Nephron progenitor cell (in vitro differentiated cells): ENCODE measurements at regions not wholly inside any gene's neighbourhood (a gene's known extent, or its start where the extent isn't known, plus 50 kb on each side); places are given as distances from the start of the nearest gene placed in this dataset.
A peak's percentile ranks its signal among the peaks of the same experiment; 100 is the strongest.

ENCODE experiments used
- DNase-seq: peaks from one replicate; pipeline ENCODE4 v3.0.0; 2021
- H3K27ac Mint-ChIP-seq: 2 replicates; pipeline ENCODE4 v1.8.0; 2021; ENCODE audit warnings: mild to moderate bottlenecking, moderate library complexity, mixed read lengths
- H3K27me3 Mint-ChIP-seq: 2 replicates; pipeline ENCODE4 v1.8.0; 2021; ENCODE audit warnings: mild to moderate bottlenecking, low read depth, mixed read lengths; ENCODE audit not compliant: poor library complexity
- H3K36me3 Mint-ChIP-seq: 2 replicates; pipeline ENCODE4 v1.8.0; 2021; ENCODE audit warnings: low read depth, mixed read lengths
- H3K4me1 Mint-ChIP-seq: 2 replicates; pipeline ENCODE4 v1.8.0; 2021; ENCODE audit warnings: mixed read lengths
- H3K4me3 Mint-ChIP-seq: 2 replicates; pipeline ENCODE4 v1.8.0; 2021; ENCODE audit warnings: mild to moderate bottlenecking, moderate library complexity, mixed read lengths
- H3K9me3 Mint-ChIP-seq: 2 replicates; pipeline ENCODE4 v1.8.0; 2021; ENCODE audit warnings: mild to moderate bottlenecking, moderate library complexity, mixed read lengths
- TF ChIP-seq, protein P1 (sequence below): fragments of 200-600 bp; sonication (generic); IDR thresholded peaks from 2 replicates; pipeline ENCODE4 v1.5.0; 2021; ENCODE audit warnings: antibody characterized with exemption

DNA sequence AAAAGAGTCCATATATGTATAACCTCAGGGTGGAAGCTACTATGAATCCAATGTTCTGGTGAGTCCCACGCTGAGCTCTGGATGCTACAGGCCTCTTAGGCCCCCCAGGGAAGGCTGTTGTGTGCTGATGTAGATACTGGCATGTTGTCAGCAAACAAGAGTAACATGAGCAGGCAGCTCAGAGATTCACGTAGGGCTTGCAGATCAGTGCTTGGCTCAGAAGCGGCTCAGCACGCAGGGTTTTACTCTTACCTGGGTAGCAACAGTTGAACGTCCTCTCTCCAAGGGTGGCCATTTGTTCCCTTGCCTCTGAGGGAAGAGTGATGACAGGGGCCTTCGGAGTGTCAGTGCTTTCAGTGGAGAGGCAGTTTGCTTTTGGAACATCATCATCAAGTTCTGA lies 93.4 kb downstream of the ZFP64 start:
- DNase-seq: no peak
- Mint-ChIP-seq H3K27me3 (peaks cover 11% of the 10 kb centered on the region), H3K4me3 (no peak overlapping the region), H3K9me3 (no peaks in the 10 kb centered on the region), H3K36me3 (peaks cover 32% of the 10 kb centered on the region), H3K27ac (no peak overlapping the region), H3K4me1 (peaks cover 41% of the 10 kb centered on the region)
- TF ChIP-seq, protein P1, sequence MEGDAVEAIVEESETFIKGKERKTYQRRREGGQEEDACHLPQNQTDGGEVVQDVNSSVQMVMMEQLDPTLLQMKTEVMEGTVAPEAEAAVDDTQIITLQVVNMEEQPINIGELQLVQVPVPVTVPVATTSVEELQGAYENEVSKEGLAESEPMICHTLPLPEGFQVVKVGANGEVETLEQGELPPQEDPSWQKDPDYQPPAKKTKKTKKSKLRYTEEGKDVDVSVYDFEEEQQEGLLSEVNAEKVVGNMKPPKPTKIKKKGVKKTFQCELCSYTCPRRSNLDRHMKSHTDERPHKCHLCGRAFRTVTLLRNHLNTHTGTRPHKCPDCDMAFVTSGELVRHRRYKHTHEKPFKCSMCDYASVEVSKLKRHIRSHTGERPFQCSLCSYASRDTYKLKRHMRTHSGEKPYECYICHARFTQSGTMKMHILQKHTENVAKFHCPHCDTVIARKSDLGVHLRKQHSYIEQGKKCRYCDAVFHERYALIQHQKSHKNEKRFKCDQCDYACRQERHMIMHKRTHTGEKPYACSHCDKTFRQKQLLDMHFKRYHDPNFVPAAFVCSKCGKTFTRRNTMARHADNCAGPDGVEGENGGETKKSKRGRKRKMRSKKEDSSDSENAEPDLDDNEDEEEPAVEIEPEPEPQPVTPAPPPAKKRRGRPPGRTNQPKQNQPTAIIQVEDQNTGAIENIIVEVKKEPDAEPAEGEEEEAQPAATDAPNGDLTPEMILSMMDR: no peak

DNA sequence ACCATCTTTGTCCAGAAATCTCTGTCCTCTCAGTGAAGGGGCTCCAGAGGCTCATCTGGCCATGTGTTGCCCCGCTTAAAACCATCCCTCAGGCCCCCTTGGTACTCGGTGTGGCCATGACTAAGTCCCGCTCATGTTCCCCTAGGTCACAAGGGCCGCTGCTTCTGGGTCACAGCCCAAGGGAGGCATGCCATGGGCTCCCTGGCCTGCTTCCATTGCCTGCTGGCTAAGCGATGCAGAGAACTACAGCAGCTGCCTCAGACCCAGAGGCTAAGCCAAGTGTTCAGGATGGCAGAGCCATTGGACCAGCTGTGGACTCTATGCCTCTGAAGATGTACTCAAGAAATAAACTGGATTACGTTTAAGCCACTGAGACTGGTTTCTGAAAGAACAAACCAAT lies 95.5 kb downstream of the ZFP64 start:
- no peaks in the 10 kb centered on the region for H3K27me3 Mint-ChIP-seq
- H3K9me3 Mint-ChIP-seq: no peaks in the 10 kb centered on the region
- H3K36me3 Mint-ChIP-seq: peaks cover 44% of the 10 kb centered on the region
- no peak overlapping the region for H3K4me3 Mint-ChIP-seq
- H3K27ac Mint-ChIP-seq: no peak overlapping the region
- DNase-seq: no peak
- TF ChIP-seq, protein P1: no peak
- H3K4me1 Mint-ChIP-seq: peaks cover 31% of the 10 kb centered on the region

DNA sequence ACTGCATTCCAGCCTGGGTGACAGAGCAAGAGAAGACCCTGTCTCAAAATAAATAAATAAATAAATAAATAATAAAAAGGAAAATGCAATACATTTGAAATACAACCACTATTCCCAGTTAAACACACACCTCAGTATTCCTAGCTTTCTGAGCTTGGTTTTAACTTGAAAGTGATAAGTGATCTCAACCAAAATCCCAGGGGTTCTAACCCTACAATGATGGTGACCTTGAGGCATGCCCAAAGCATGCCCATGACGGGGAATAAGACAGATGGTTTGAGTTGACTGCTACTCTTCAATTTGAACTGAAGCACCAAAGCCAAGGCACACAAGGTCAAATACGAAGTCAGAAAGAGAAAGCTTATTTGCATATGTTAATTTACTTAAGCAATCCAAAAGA lies 96.9 kb downstream of the ZFP64 start:
- Mint-ChIP-seq H3K27ac (no peak overlapping the region), H3K36me3 (peaks cover 52% of the 10 kb centered on the region), H3K4me1 (peaks cover 20% of the 10 kb centered on the region), H3K4me3 (no peak overlapping the region), H3K9me3 (no peaks in the 10 kb centered on the region), H3K27me3 (no peaks in the 10 kb centered on the region)
- no peak for DNase-seq
- TF ChIP-seq, protein P1: no peak

DNA sequence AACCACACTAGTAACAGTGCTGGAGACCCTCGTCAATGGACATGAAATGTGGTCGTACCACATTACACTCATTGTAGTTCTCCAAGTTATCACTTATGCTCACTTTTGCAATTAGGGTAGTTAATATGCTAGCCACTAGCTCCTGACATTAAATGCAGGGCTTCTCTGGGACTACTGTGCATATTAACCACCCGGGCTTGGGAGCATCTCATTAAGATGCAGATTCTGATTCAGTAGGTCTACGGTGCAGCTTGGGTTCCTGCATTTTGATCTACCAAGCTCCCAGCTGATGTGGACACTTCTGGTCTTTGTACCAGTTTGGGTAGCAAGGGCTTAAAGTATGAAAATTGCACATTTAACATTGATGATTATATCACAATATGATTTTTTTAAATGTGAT lies 98.0 kb downstream of the ZFP64 start:
- Mint-ChIP-seq H3K27ac (no peak overlapping the region), H3K27me3 (peaks cover 2% of the 10 kb centered on the region), H3K9me3 (peaks cover 6% of the 10 kb centered on the region), H3K4me1 (peaks cover 10% of the 10 kb centered on the region), H3K36me3 (peaks cover 63% of the 10 kb centered on the region), H3K4me3 (no peak overlapping the region)
- no peak for DNase-seq
- TF ChIP-seq, protein P1: no peak

DNA sequence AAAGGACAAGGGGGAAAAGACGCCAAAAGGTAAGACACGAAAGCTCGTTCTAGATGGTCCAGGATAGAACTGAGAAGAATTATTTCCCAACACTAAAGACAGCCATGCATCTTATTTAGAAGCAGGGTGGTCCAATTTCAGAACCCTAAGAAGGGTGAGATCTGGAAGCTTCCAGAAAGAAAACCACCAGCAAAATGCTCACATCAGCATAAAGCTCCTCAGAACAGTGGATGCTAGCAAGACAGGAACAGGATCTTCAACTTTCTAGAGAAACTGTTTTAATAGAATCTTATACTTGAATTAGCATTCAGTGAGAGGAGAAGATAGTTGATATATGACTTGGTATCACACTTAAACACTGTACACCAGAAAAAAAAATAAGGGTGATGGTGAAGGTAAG lies 101.5 kb downstream of the ZFP64 start:
- H3K4me3 Mint-ChIP-seq: no peak overlapping the region

DNA sequence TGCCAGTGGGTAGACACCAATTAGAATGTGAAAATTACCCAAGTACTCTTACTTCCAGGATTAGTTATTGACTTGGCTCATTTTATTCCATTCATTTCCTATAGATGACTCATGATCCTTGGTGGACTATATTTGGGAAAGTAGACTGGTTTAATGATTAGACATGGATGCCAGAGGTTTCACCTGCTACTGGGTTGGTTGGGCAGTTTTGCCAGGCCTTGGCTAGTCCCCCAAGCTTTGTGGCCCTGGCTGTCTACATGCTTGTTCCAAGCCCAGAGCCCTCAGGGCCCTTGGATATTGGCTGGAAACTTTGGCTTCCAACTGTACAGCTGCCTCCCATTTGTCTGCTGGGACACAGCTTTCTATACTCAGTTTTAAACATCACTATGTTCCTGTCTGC lies 104.1 kb downstream of the ZFP64 start:
- TF ChIP-seq, protein P1: no peak
- peaks cover 11% of the 10 kb centered on the region for H3K27me3 Mint-ChIP-seq
- H3K4me3 Mint-ChIP-seq: no peak overlapping the region
- H3K27ac Mint-ChIP-seq: no peak overlapping the region
- peaks cover 15% of the 10 kb centered on the region for H3K4me1 Mint-ChIP-seq
- H3K36me3 Mint-ChIP-seq: peaks cover 72% of the 10 kb centered on the region
- no peak for DNase-seq
- peaks cover 39% of the 10 kb centered on the region for H3K9me3 Mint-ChIP-seq

More for the DNA sequence above, 101.5 kb downstream of the ZFP64 start:
- TF ChIP-seq, protein P1: no peak
- DNase-seq: no peak
- Mint-ChIP-seq H3K27ac (peak overlapping the region; percentile 73), H3K36me3 (peaks cover 80% of the 10 kb centered on the region), H3K4me1 (peaks cover 4% of the 10 kb centered on the region), H3K27me3 (peaks cover 11% of the 10 kb centered on the region), H3K9me3 (peaks cover 39% of the 10 kb centered on the region)
